ENCODE measurements at regions not wholly inside any gene's neighbourhood (a gene's known extent, or its start where the extent isn't known, plus 50 kb on each side); places are given as distances from the start of the nearest gene placed in this dataset.

DNA sequence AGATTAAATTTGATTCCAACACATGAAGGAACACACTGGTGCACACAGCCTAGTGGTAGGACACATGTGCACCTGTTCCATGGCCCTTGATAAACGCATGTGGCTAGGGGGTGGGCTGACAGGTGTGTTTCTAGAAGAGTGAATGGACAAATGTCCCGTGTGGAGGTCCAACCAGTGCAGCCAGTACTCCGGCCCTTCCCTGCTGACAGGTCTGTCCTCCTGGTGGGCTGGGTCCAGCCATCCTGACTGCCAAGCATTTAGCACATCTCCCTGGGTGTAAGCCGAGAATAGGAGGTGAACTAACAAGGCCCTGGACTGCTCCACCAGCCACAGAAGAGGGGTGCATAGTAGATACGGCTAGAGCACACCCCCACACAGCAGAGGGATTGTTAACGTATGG is 258.7 kb upstream of the RAB6C start:
- Histone ChIP-seq H3K4me3 (no peak overlapping the region), H3K36me3 (no peaks in the 10 kb centered on the region), H3K27me3 (ENCODE audit: low read depth) (peaks cover 78% of the 10 kb centered on the region), H3K4me1 (no peaks in the 10 kb centered on the region), H3K9me3 (replicated peaks) (no peaks in the 10 kb centered on the region), H3K27ac (replicated peaks) (no peak overlapping the region)
- no peak for DNase-seq
- TF ChIP-seq, protein P1, sequence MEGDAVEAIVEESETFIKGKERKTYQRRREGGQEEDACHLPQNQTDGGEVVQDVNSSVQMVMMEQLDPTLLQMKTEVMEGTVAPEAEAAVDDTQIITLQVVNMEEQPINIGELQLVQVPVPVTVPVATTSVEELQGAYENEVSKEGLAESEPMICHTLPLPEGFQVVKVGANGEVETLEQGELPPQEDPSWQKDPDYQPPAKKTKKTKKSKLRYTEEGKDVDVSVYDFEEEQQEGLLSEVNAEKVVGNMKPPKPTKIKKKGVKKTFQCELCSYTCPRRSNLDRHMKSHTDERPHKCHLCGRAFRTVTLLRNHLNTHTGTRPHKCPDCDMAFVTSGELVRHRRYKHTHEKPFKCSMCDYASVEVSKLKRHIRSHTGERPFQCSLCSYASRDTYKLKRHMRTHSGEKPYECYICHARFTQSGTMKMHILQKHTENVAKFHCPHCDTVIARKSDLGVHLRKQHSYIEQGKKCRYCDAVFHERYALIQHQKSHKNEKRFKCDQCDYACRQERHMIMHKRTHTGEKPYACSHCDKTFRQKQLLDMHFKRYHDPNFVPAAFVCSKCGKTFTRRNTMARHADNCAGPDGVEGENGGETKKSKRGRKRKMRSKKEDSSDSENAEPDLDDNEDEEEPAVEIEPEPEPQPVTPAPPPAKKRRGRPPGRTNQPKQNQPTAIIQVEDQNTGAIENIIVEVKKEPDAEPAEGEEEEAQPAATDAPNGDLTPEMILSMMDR (IDR thresholded peaks at IDR 0.05; ENCODE audit: borderline replicate concordance): no peak
- intact Hi-C loops (cut with micrococcal nuclease): no loop called here

DNA sequence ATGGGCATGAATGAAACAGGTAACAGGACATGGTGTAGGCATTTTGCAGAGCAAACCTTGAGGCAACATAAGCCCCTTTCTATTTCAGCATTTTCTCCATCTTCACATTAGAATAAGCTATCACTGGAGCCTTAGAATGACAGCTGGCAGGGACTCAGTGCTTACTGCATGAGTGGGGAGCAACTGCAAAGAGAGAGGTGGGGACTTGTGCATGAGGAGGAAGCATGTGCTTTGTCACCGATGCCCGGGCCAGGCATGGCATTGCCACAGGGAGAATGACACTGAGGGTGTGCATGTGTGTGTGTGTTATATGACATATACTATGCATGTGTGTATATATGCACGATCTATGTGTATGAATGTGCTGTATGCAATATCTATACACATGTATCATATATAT is 258.2 kb upstream of the RAB6C start:
- Histone ChIP-seq H3K4me3 (no peak overlapping the region), H3K27me3 (ENCODE audit: low read depth) (peaks cover 73% of the 10 kb centered on the region), H3K36me3 (no peaks in the 10 kb centered on the region), H3K4me1 (no peaks in the 10 kb centered on the region), H3K27ac (replicated peaks) (no peak overlapping the region), H3K9me3 (replicated peaks) (no peaks in the 10 kb centered on the region)
- intact Hi-C loops (cut with micrococcal nuclease): no loop called here
- TF ChIP-seq, protein P1 (IDR thresholded peaks at IDR 0.05; ENCODE audit: borderline replicate concordance): no peak
- DNase-seq: no peak

DNA sequence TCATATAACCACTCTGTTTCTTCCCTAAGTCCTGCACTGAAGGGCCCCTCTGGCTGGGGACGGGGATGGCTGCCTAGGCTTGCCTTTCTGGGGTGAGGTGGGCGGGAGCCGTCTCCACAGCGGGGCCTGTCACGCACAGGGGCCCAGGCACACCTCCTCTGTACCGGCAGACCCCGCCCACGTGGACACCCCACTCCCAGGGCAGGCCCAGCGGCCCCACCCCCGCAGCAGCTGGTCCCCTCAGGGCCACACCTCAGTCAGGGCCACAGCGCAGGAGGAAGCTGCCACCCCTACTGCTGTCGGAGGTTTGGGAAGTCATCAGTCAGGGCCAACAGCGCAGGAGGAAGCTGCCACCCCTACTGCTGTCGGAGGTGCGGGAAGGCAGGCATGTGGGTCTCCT is 257.6 kb upstream of the RAB6C start:
- Histone ChIP-seq H3K9me3 (replicated peaks) (no peaks in the 10 kb centered on the region), H3K27ac (replicated peaks) (no peak overlapping the region), H3K27me3 (ENCODE audit: low read depth) (peaks cover 73% of the 10 kb centered on the region), H3K4me3 (no peak overlapping the region), H3K36me3 (no peaks in the 10 kb centered on the region), H3K4me1 (no peaks in the 10 kb centered on the region)
- DNase-seq: no peak
- TF ChIP-seq, protein P1 (IDR thresholded peaks at IDR 0.05; ENCODE audit: borderline replicate concordance): no peak
- intact Hi-C loops (cut with micrococcal nuclease): no loop called here

DNA sequence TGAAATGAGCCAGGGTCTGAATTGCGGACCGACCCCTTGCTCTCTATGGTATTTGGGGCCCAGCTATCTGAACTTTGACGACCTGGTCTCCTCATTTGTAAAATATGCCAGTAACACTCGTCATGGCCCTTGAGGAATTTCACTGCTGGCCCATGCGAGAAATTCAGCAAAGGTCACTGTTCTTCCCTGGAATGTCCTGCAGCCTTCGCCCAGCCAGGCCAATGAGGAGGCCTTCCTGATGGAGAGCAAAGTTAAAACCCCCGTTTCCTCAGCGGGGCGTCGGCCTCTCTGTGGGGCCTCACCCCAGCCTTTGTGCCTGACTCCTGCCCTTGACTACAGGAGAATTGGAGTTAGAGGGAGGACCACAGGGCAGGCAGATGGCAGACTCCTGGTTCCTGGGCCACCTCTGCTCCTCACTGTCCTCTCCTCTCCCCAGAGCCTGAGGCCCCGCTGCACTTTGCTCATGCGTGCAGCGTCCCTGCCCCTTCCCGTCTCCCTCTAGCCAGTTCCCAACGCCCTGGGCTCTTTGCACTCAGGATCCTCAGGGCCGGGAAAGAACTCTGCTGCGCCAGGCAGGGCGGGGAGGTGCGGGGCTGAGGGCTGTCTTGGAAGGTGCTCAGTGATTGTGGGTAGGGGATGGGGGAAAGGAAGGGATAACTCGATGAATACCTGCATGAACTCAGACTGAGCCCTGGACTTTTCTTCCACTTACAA is 257.0 kb upstream of the RAB6C start:
- H3K4me3 ChIP-seq: no peak overlapping the region
- no peaks in the 10 kb centered on the region for H3K9me3 ChIP-seq (replicated peaks)
- H3K4me1 ChIP-seq: no peaks in the 10 kb centered on the region
- TF ChIP-seq, protein P1 (IDR thresholded peaks at IDR 0.05; ENCODE audit: borderline replicate concordance): no peak
- intact Hi-C loops (cut with micrococcal nuclease): no loop called here
- DNase-seq: no peak
- no peaks in the 10 kb centered on the region for H3K36me3 ChIP-seq
- no peak overlapping the region for H3K27ac ChIP-seq (replicated peaks)
- H3K27me3 ChIP-seq (ENCODE audit: low read depth): peaks cover 73% of the 10 kb centered on the region

DNA sequence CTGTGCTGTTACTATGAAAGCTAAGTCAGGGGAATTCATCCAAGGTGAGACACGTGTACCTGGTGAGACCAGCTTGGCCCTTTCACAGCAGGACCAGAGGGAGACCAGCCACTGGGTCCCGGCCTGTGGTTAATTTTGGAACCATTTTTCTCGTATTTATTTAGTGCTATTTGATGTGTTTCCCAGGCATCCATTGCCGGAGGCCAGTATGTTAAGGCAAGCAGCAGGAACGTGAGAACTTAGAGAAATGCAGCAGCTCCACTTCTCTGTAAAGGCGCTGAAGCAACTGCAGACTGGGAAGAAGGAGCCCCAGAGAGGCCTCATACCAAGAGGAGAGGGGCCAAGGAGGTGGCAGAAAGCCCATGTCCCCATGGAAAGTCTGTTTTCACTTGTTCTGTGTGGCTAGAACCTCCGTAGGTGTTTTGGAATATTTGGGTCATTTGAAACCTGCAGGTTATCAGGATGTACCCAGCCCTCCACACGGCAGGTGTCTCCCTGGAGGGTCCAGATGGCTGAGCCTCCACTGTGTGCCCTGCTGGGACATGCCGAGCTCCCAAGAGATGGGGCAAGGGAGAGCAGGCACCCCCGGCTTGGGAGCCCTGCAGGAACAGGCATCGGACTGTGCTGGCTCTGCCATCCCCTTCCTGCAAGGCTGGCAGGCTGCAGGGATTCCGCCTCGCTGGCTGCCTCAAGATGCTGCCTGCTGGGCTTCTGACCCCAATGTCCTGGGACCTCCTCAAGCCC is 256.0 kb upstream of the RAB6C start:
- intact Hi-C loops (cut with micrococcal nuclease): no loop called here
- peaks cover 73% of the 10 kb centered on the region for H3K27me3 ChIP-seq (ENCODE audit: low read depth)
- TF ChIP-seq, protein P1 (IDR thresholded peaks at IDR 0.05; ENCODE audit: borderline replicate concordance): no peak
- no peak for DNase-seq
- no peak overlapping the region for H3K4me3 ChIP-seq
- no peaks in the 10 kb centered on the region for H3K4me1 ChIP-seq
- H3K27ac ChIP-seq (replicated peaks): no peak overlapping the region
- no peaks in the 10 kb centered on the region for H3K9me3 ChIP-seq (replicated peaks)
- no peaks in the 10 kb centered on the region for H3K36me3 ChIP-seq

Data from left ventricle myocardium inferior (tissue), 1 donor.